Ovary (tissue), 7 donors: ENCODE measurements at regions not wholly inside any gene's neighbourhood (a gene's known extent, or its start where the extent isn't known, plus 50 kb on each side); places are given as distances from the start of the nearest gene placed in this dataset.

ENCODE experiments used
- DNase-seq, 5 donors: peaks; one replicate each; pipeline ENCODE4 v3.0.0-alpha.2; 2019 to 2020
- H3K27ac ChIP-seq, 2 donors: fragments of 200-600 bp; one replicate each; pipeline versions ENCODE4 v1.5.1 to v1.8.0; 2019 to 2022
- H3K27me3 ChIP-seq: fragments of 200-600 bp; one replicate; pipeline ENCODE4 v1.8.0; 2022
- H3K36me3 ChIP-seq: fragments of 200-600 bp; sonication (generic); one replicate; pipeline ENCODE4 v1.5.1; 2019
- H3K4me1 ChIP-seq: one replicate; pipeline ENCODE4 v1.8.1; 2013; ENCODE audit warnings: mild to moderate bottlenecking, moderate library complexity; ENCODE audit not compliant: insufficient read depth
- H3K4me3 ChIP-seq: fragments of 200-600 bp; sonication (generic); one replicate; pipeline ENCODE4 v1.5.1; 2017
- H3K9me3 ChIP-seq, 2 donors: fragments of 200-600 bp in 1 of 2; sonication (generic) in 1 of 2; one replicate each; pipeline versions ENCODE4 v1.5.1 to v1.8.1; 2013 to 2019; ENCODE audit warnings: mild to moderate bottlenecking in 1 of 2, moderate library complexity in 1 of 2
- CTCF ChIP-seq, 3 donors: fragments of 450-650 bp in 2 of 3; fragments of 200-600 bp in 1 of 3; IDR thresholded peaks; one replicate each; pipeline versions ENCODE4 v1.5.1 to v1.8.0; 2016 to 2022; ENCODE audit warnings: antibody characterized with exemption in 3 of 3, mild to moderate bottlenecking in 1 of 3
- EP300 ChIP-seq: sonication (generic); formaldehyde crosslinking; IDR thresholded peaks from one replicate; pipeline ENCODE4 v1.6.1; 2017; ENCODE audit warnings: antibody characterized with exemption
- POLR2A ChIP-seq: fragments of 450-650 bp; IDR thresholded peaks from one replicate; pipeline ENCODE4 v1.6.1; 2017; ENCODE audit warnings: antibody characterized with exemption, mild to moderate bottlenecking, moderate library complexity
- WGBS, 3 donors: extraction: QIAGEN DNeasy Blood & Tissue Kit in 1 of 3; methylation state at CpG; one replicate each; pipeline versions ENCODE4 v1.1.5 to v1.1.7; 2013 to 2017; 5-methylcytosine and 5-hydroxymethylcytosine counted together
- intact Hi-C, 4 donors: fragments of 100-400 bp; cut with DNase I; formaldehyde crosslinking; loops; one replicate each; pipeline versions ENCODE4 v1.11.0 to v1.15.1; 2022 to 2023
- donor health status: DM: no; HTN: no; CAD: no; lungs with moderate emphysema.
- donor health status: DM: no; HTN: no; CAD: no.
- donor health status: Bipolar disorder and iron deficiency.
- donor health status: DM: no; HTN: no; CAD: no.
- donor health status: DM: yes; HTN: yes; CAD: no.

DNA sequence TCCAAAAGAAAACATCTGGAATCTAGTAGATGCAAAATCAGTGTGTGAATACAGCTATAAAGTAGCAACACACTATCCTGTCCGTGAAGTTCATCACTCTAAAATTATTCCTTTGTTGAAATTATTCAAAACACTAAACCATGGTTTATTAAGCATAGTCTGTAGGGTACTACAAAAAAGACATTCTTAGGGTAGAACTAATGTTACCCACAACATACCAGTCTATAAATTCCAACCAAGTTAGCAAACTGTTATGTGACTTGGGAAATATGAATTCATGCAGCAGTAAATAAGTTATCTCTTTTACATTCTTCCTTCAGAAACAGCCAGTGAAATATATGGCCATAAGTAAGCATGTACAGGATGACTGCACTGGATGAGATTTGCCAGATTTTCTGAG is 580.3 kb upstream of the ADGRB3 start:
- no peaks in the 10 kb centered on the region for H3K9me3 ChIP-seq
- no peak overlapping the region for H3K4me3 ChIP-seq
- H3K4me1 ChIP-seq, result no peaks in the 10 kb centered on the region
- TF ChIP-seq POLR2A, result no peak
- TF ChIP-seq CTCF (IDR thresholded peaks at IDR 0.05), result no peak
- TF ChIP-seq EP300, result no peak
- intact Hi-C loops, result no loop called here
- H3K27me3 ChIP-seq, result no peaks in the 10 kb centered on the region
- WGBS, 3 donors, result 13 to 21% (median 18%) methylated on average over 1 of the region's 1 CpG
- H3K36me3 ChIP-seq, result no peaks in the 10 kb centered on the region
- H3K27ac ChIP-seq, result no peak overlapping the region
- no peak for DNase-seq

- H3K27me3 ChIP-seq, result no peaks in the 10 kb centered on the region
- H3K27ac ChIP-seq, result no peak overlapping the region
- no peak overlapping the region for H3K4me3 ChIP-seq
- H3K9me3 ChIP-seq, result no peaks in the 10 kb centered on the region
- H3K36me3 ChIP-seq, result no peaks in the 10 kb centered on the region
- intact Hi-C loops, result no loop called here
- no peak for TF ChIP-seq POLR2A
- TF ChIP-seq CTCF (IDR thresholded peaks at IDR 0.05), result no peak
- no peak for TF ChIP-seq EP300
- H3K4me1 ChIP-seq, result no peaks in the 10 kb centered on the region
- 47 to 67% (median 60%) methylated on average over 4 of the region's 4 CpGs for WGBS, 3 donors
- no peak for DNase-seq
Observed at GRCh38 chr6:68053805-68054373, 581.2 kb upstream of the ADGRB3 start.

- Histone ChIP-seq H3K27ac (no peak overlapping the region), H3K4me3 (no peak overlapping the region), H3K9me3 (no peaks in the 10 kb centered on the region), H3K4me1 (no peaks in the 10 kb centered on the region), H3K27me3 (no peaks in the 10 kb centered on the region), H3K36me3 (no peaks in the 10 kb centered on the region)
- intact Hi-C loops, result no loop called here
- TF ChIP-seq POLR2A (no peak), EP300 (no peak), CTCF (IDR thresholded peaks at IDR 0.05) (no peak)
- no peak for DNase-seq
Observed at GRCh38 chr6:68052234-68052633, 582.8 kb upstream of the ADGRB3 start.

- TF ChIP-seq EP300 (no peak), CTCF (IDR thresholded peaks at IDR 0.05) (no peak), POLR2A (no peak)
- H3K4me1 ChIP-seq, result no peaks in the 10 kb centered on the region
- H3K36me3 ChIP-seq, result no peaks in the 10 kb centered on the region
- H3K27me3 ChIP-seq, result no peaks in the 10 kb centered on the region
- H3K4me3 ChIP-seq, result no peak overlapping the region
- WGBS, 3 donors, result 86% methylated on average over 5 of the region's 5 CpGs
- DNase-seq, result no peak
- intact Hi-C loops, result no loop called here
- no peaks in the 10 kb centered on the region for H3K9me3 ChIP-seq
- H3K27ac ChIP-seq, result no peak overlapping the region
Observed at GRCh38 chr6:68049562-68049961, 585.5 kb upstream of the ADGRB3 start.
